GM19397 (cell line): ENCODE measurements at regions not wholly inside any gene's neighbourhood (a gene's known extent, or its start where the extent isn't known, plus 50 kb on each side); places are given as distances from the start of the nearest gene placed in this dataset.

Experiments used
- ATAC-seq: cut with Tn5 transposase; IDR thresholded peaks from one replicate; pipeline ENCODE4 v1.9.1; 2021; ENCODE audit warnings: mild to moderate bottlenecking, moderate library complexity; ENCODE audit not compliant: unreplicated experiment

DNA sequence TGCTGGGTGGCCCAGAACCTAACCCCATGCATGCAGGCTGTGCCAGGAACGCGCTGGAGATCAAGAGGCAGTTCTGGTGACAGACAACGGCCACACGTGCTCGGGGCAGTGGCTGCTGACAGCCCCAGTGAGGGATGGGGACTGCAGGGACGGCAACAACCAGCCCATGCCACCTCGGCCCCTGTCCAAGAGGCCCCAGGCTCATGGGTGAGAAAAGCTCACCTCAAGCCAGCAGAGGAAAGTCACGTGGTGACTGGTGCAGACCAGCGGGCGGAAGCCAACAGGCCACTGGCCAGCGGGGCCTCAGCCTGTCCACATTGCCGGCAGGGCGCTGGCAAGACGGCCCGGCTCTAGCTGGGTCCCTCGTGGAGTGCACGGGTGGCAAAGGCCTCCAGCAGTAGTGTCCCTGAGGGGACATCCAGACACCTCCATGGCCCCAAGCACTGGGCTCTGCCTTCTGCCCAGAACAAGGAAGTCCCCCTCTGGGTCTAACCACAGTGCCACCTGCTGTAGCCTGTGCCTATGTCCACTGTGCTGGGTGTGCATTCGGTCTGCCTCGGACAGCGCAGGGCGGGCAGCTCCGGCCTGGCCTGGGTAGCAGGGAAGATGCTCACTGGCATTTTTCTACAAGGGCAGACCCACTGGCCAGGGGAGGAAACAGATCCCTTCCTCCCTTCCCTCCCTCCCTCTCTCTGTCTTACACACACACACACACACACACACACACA lies 134.1 kb downstream of the NCOR2 start:
- ATAC-seq = no peak

DNA sequence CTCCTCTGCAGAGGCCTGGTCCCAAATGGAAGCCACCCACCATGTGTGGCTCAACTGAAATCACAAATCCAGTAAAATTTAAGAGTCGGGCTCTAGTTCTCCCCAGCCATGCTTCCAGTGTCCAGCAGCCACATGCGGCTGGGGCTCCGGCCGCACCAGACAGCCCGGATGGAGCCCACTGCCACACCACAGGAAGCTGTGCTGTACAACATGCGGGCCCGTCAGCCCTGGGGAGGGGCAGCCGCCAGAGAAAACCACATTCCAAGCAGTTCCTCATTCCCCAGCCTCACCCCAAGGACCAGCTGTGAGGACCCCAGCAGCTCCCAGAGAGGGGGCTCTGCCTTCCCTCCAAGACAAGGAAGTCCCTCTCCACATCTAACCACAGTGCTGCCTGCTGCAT lies 135.0 kb downstream of the NCOR2 start:
- no peak for ATAC-seq

DNA sequence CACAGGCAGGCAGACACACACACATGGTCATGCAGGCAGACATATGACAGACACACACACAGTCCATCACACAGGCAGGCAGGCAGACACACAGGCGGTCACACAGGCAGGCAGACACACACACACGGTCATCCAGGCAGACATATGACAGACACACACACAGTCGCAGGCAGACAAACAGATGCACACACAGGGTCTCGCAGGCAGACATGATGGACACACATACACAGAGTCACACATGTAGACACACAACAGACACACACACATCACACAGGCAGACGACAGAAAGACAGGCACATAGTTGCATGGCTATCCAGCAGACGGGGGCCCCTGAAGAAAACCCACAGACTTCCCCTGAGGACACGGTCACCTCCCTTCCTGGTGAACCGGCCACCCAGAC lies 135.4 kb downstream of the NCOR2 start:
- no peak for ATAC-seq

DNA sequence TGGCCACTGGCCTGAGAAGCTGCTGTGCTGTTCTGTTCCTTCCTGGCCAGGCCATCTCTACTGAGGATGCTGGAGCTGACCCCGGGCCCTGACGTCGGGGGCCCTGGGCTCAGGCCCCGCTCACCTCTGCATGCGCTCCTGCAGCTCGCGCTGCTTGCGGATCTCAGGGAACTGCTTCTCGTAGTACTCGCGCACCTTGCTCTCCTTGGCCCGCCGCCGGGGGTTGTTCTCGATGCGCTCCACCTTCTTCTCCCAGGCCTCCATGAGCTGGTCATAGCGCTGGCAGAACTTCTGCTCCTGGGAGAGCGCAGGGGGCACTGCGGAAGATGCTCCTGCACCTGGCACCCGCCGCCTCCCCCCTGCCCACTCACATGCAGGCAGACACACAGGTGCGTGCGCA lies 135.6 kb downstream of the RFLNA start:
- ATAC-seq = no peak

DNA sequence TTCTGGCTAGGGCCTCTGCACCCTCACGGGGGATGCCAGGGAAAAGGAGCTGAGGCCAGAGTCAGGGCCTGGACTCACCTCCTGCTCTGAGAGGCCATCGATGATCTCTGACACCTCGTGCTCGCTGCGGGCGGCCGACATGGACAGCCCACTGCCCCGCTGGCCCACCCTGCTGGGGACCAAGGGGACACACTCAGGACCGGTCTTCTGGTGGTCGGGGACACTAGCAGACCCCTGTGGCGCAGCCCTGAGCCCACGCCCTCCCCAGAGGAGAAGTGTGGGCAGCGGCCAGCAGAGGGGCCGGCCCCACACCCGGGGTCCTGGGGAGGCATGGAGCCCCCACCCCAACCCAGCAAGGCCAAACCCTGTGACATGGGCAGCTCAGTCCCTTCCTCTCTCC lies 134.6 kb downstream of the RFLNA start:
- no peak for ATAC-seq

DNA sequence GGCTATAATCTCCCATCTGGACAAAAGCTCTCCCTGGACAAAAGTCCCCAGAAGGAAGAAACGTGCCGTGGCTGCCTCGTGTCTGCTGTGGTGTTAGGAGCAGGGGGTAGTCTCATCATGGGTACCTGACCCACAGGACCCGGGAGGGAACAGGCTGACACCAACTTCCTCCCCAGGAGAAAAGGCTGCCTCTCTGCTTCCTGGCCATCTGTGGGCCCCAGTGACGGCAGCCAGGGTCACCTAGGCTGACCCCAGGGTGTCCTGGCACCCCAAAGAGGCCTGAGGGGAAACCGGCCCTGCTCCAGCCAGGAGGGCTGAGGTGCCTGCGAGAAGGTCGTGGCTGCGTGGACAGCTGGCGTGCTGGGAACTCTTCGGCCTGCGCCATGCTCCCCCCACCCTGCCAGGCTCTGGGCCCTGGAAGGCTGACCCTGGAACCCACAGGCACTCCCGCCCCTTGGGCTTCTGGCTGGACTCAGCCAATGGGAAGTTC lies 133.9 kb downstream of the RFLNA start:
- no peak for ATAC-seq

DNA sequence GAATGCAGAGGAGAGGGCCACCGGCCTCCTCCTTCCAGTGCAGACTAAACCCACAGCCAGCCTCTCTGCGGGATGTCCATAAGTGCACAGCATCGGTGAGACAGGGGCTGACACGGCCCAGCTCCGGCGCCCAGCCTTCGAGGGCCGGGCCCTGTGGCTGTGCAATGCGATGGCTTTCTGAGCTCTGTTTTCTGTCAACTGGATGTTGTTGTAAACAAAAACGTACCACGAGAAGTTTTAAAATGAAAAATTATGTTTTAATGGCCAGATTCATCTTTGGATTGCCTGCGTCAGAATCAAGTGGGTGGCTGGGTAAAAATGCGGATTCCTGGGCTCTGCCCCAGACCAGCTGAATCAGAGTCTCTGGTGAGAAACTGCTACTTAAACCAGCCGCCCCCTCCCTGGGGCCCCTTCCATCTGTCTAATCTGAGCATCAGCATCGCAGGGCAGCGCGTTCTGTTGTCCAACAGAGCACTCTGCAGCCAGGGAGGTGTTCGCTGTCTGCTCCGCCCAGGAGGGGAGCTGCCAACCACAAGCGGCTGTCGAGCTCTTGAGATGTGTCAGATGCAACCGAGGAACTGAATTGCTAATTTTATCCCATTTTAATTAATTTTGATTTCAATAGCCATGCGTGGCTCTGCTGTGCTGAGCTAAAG lies 133.4 kb downstream of the RFLNA start:
- no peak for ATAC-seq

DNA sequence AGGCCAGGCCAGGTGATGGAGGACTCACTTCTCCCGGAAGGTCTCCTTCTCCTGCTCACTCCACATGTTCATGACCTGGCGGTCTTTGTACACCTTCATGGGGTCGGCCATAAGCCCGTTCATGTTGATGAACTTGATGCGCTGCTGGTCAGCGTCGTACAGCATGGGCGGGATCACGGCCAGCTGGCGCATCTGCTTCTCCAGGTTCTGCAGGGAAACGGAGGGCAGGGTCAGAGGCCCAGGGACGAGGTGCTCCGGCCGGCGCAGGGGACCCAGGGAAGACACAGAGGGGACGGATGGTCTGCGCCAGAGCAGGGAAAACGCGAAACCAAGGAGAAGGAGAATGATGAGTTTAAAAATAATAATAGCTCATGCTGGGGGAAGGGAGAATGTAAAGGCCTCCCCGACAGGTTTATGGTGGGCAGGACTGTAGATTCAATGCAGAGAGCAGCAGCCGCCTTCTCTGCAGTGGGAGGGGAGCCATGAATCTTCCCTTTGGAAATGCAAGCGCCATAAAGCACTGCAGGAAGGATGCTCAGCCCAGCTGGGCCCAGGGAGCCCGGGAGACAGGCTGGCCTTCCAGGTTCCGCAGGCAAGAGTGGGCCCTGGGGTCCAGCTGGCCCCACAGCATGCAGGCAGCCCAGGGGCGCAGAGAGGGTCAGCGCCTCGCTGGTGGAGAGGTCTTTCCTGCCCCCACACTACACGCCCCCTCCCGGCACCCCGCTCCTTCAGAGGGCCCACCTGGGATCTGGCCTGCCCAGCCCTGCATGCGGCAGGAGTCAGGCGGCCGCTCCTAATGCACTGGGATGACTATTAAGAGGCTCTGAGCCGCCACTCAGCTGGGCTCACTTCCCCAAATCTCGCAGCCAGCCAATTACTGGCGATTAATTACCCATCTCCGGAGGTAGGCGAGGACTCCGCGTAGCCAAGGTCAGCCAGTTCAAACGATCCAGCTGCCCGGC lies 132.0 kb downstream of the RFLNA start:
- no peak for ATAC-seq

DNA sequence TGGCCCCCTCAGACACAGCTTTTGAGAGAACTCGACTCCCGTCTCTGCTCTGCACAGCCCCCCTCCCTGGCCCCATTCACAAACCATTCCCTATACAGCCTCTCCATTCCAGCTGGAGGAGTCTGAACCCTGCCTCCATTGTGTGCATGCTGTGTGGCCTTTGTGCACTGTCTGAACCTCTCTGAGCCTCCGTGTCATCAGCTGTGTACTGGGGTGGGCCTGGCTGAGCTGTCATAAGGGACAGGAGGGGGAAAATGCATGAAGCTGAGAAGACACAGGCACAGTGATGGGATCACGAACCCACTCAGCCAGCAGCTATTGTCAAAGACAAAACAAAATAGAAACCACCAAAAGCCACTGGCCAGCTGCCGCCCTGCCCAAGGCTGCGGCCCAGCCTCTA lies 130.8 kb downstream of the RFLNA start:
- no peak for ATAC-seq

DNA sequence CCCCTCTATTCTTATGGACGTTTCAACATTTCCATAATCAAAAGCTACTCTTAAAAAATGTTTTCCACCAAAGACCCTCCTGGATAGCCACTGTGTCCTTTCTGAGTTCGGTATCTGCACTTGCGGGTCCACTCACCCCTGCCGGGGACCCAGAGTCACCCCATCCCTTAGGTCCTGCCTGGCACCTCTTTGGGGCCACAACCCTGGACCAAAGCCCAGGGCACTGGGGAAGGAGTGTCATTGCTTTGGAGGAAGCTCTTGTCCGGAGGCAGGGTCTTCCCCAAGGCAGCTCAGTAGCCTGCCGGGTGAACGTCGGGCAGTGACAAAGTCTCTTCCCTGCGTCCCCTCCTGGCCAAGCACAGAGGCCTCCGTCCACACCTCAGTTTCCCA lies 129.6 kb downstream of the RFLNA start:
- no peak for ATAC-seq

DNA sequence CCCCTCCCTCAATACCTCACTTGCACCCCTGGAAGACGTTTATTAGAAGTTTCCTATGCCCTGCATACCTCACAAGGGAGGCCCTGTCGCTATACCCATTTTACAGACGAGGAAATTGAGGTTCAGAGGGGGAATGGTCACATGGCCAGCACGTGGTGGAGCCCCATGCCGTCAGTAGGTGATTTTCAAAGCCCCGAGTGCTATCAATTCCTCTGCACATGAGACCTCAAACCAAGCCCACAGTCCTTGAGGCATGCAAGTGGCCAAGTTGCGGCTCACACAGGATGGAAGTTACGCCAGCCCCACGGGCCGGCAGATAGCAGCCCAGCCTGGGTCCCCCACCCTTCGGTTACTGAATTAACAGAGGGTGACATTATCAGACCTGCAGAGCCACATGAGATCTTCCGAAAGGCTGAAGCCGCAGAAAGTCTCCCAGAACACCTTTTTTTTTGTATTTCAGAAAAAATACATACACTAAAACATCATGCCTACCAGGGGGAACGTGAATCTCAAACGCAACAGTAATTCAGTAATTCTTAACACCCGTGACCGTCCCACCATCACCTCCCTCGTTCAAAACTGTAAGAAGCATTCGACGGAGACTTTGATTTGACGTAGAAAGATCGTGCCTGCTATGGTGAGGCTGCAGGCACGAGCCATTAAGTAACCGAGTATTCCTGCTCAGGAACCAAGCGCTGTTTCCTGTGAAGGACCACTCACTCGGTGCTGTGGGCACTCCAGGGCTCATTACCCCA lies 129.0 kb downstream of the RFLNA start:
- ATAC-seq = no peak

DNA sequence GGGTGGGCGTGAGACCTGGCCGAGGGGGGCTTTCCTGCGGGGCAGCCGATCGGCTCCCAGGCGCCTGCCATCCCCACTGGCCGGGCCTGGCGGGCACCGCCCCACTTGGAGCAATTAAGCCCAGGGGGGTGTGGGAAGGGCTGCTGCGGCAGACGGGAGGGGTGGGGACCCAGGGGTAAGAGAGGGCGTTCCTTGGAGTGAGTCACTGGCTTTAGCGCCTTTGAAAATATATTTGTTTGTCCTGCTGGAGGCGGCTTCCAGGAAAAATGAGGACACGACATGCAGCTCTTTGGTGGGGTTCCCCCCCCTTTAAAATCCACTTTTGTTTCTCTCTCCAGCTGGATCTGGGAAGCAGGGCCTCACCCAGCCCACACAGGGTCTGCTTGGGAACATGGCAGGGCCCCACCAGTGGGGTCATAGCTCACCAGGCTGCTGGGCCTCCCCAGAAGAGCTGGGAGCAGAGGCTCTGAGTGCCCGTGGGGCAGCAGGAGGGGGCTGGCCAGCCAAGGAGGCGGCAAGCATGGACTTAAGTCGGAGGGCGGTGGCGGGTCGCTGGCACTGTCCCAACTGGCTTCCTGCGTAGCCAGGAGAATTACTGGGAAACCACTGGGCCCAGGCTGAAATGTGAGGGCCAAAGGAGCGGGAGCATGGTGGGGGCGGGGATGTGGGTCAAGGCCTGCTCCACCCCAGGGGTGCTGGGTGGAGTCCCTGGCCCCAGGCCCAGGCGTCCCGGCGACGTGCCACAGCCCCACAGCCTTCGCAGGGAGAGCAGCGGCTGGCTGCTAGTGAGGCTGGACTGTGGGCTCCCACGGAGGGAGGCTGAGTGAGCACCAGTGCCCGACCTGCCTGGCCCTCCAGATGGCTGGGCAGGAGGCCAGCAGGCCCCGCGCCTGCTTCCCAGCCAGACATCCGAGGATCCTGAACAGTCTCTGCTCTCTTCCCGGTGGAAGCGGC lies 128.0 kb downstream of the RFLNA start:
- no peak for ATAC-seq

DNA sequence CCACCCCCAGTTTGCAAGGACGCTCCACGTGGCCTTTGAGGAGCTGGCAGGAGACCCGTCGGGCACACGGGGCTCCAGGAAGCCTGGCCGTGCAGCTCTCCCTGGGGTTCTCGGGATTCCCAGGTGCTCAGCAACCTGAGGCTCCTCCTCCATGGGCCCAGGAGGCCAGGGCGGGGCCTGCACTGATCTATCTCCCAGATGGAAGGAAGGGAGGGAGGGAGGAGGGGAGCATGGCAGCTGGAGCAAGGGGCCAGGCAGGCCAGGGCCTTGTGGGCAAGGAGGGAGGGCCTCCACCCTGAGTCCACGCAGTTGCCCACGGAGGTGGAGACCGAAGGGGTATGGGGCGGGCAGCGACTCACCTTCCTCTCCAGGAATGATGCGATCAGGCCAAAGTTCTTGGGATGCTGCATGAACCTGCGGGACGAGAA lies 127.3 kb downstream of the RFLNA start:
- no peak for ATAC-seq

DNA sequence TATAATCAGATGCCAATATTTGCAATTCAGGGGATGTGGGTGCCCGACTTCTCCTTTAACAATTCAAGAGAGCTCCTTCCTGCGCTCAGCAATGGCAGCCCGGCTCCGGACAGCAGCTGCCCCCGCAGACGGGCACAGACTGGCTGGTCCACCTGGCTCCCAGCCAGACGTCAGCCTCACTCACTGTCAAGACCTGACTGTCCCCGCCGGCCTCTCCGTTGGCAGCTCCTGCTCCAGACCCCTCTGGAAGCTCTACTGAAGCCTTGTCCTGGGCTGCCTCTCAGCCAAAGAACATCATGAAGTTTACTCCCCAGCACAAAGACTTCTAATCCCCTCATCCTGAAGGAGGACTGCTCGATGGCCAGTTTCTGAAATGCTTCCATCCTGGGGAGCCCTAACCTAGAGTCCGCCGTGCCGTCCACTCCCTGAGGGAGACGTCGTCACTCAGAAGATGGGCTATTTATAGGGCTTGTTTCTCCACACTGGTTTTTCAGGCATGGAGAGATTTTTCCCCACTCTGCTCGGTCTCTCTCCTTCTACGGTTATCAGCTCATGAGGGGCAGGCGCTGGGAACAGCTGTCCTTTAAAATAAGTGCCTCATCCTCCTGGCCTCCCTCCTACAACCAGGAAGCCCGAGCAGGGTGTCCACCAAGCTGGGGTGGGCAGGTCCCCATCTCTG lies 126.2 kb downstream of the RFLNA start:
- no peak for ATAC-seq

DNA sequence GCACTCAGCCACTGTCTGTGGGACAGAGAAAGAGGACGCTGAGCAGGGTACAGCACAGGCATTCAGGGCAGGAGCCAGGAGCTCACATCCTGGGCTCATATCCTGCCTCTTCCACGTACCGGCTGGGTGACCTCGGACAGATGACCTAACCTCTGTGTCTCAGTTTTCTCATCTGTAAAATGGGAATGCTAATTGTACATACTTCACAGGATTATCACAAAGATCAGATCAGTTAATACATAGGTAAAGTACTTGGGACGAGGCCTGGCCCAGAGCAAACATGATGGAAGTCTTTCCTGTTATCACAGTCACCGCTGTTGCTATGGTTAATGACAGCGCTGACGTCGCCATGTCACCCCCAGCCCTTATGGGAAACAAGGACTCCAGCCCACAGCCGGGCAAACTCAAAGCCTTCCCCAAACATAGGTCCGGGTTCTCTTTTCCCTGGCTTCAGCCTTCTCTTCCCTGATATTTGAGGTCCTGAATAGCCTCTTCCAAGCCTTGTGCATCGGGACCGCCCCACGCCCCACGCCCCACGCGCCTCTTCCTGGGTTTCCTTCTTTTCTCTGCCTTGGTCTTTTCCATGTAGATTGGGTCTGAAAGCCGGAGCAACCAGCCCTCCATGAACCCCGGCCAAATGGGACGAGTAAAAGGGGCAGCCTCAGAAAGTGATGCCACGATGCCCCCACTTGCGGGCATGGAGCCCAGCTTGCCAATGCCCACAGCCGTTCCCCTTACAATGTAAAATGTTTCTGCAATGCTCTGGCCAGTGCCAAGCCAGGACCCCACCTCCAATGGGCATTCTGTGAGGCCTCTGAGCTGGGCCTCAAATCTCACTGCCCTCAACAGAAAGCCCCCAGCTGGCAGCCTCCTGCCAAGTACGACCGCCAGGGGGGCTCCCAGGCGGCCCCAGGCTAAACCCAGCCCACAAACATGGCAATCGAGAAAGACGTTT lies 125.4 kb downstream of the RFLNA start:
- no peak for ATAC-seq

DNA sequence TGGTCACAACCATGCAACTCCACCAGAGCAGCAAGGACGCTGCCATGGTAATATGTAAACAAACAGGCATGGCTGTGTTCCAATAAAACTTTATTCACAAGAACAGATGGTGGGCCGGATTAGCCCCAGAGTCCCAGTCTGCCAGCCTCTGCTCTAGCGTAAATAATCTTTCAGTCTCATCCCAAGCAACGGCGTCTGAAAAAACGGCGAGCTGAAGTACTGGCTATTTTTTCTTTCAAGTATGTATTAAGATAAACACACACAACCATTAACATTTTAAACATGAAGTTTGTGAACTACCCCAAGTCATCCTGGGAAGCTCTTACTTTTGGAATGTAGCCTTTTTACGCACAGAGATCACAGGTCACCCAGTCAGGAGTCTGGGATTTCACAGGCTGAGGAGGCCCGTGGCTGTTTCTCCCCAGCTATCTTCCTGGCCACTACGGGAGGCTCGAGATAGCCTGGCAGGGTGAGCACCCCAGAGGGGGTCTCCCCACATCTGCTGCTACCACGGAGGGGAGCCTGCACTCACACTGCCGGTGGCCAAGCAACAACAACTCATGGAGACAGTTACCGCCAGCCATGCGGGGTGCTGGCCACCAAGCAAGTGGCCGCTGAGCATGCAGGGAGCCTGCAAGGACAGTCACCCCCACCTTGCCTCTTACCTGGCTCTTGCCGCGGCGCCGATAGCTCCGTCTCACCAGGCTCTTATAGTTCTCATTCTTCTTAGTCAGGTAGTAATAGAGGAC lies 124.6 kb downstream of the RFLNA start:
- no peak for ATAC-seq

DNA sequence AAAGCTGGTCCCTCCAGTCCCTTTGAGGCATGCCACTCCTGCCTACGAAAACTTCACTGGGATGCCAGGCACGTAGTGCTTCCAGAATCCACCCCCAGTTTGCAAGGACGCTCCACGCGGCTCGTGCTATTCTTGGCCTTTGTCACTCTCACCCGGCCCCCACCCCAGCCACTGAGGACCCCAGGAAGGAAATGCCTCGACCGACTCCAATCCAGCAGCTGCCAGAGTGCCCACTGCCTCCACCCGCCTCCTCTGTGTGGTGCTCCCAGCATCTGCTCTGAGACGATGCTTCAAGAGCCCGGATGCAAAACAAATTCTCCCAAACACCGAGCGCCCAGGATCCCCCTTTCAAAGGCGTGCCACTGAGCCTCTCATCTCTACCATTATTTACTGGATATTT lies 123.9 kb downstream of the RFLNA start:
- no peak for ATAC-seq
